HG03354 (cell line): ENCODE measurements at regions not wholly inside any gene's neighbourhood (a gene's known extent, or its start where the extent isn't known, plus 50 kb on each side); places are given as distances from the start of the nearest gene placed in this dataset.

Source experiments
- ATAC-seq: cut with Tn5 transposase; IDR thresholded peaks from one replicate; pipeline ENCODE4 v1.9.1; 2021; ENCODE audit warnings: mild to moderate bottlenecking; ENCODE audit not compliant: unreplicated experiment, poor library complexity, severe bottlenecking

GRCh38 chr3:99171800-99172199 lies 270.3 kb upstream of the DCBLD2 start:
- no peak for ATAC-seq

- ATAC-seq = no peak
Measured at GRCh38 chr3:99170867-99171517, 269.5 kb upstream of the DCBLD2 start.

GRCh38 chr3:99167071-99167470 lies 265.6 kb upstream of the DCBLD2 start:
- ATAC-seq = no peak

- ATAC-seq = no peak
Measured at GRCh38 chr3:99163314-99163713, 261.8 kb upstream of the DCBLD2 start.

- no peak for ATAC-seq
Measured at GRCh38 chr3:99159220-99159762, 257.8 kb upstream of the DCBLD2 start.

- ATAC-seq = no peak
Measured at GRCh38 chr3:99145031-99145430, 243.5 kb upstream of the DCBLD2 start.

- ATAC-seq = no peak
Measured at GRCh38 chr3:99143493-99143892, 242.0 kb upstream of the DCBLD2 start.

- no peak for ATAC-seq
Measured at GRCh38 chr3:99134986-99135385, 233.5 kb upstream of the DCBLD2 start.

GRCh38 chr3:99131876-99132275 lies 230.4 kb upstream of the DCBLD2 start:
- ATAC-seq = no peak

GRCh38 chr3:99128725-99129505 lies 227.4 kb upstream of the DCBLD2 start:
- ATAC-seq = no peak

- ATAC-seq = no peak
Measured at GRCh38 chr3:99128235-99128634, 226.7 kb upstream of the DCBLD2 start.

- no peak for ATAC-seq
Measured at GRCh38 chr3:99126316-99126715, 224.8 kb upstream of the DCBLD2 start.

- ATAC-seq = no peak
Measured at GRCh38 chr3:99119385-99119784, 217.9 kb upstream of the DCBLD2 start.

GRCh38 chr3:99118381-99118780 lies 216.9 kb upstream of the DCBLD2 start:
- ATAC-seq = no peak

- ATAC-seq = no peak
Measured at GRCh38 chr3:99114565-99115291, 213.2 kb upstream of the DCBLD2 start.

GRCh38 chr3:99111235-99111634 lies 209.7 kb upstream of the DCBLD2 start:
- ATAC-seq = no peak

GRCh38 chr3:99110401-99110800 lies 208.9 kb upstream of the DCBLD2 start:
- no peak for ATAC-seq

GRCh38 chr3:99108508-99108907 lies 207.0 kb upstream of the DCBLD2 start:
- ATAC-seq = no peak

GRCh38 chr3:99094606-99095005 lies 193.1 kb upstream of the DCBLD2 start:
- no peak for ATAC-seq

- no peak for ATAC-seq
Measured at GRCh38 chr3:99087277-99087676, 185.8 kb upstream of the DCBLD2 start.

GRCh38 chr3:99084826-99085225 lies 183.3 kb upstream of the DCBLD2 start:
- no peak for ATAC-seq
